Smooth muscle cell (in vitro differentiated cells): ENCODE measurements at regions not wholly inside any gene's neighbourhood (a gene's known extent, or its start where the extent isn't known, plus 50 kb on each side); places are given as distances from the start of the nearest gene placed in this dataset.

ENCODE experiments used
- DNase-seq: peaks from one replicate; lab custom pipeline; 2025; ENCODE audit not compliant: unreplicated experiment; lab: John Stamatoyannopoulos, UW
- H2AFZ ChIP-seq: fragments of 200-600 bp; sonication (generic); 2 replicates; pipeline ENCODE4 v1.6.0; 2016; ENCODE audit warnings: antibody characterized with exemption, low read depth, mild to moderate bottlenecking
- H3F3A ChIP-seq: fragments of 200-600 bp; sonication (generic); 2 replicates; pipeline ENCODE4 v1.6.0; 2017; ENCODE audit warnings: antibody characterized with exemption, low read depth
- H3K27ac ChIP-seq: fragments of 200-600 bp; sonication (generic); 2 replicates; pipeline ENCODE4 v1.5.1; 2016; ENCODE audit warnings: low read depth, mild to moderate bottlenecking
- H3K27me3 ChIP-seq: fragments of 200-600 bp; sonication (generic); 2 replicates; pipeline ENCODE4 v1.6.1; 2016; ENCODE audit warnings: low read depth, mild to moderate bottlenecking
- H3K36me3 ChIP-seq: fragments of 200-600 bp; sonication (generic); 2 replicates; pipeline ENCODE4 v1.5.1; 2016; ENCODE audit warnings: low read depth
- H3K4me1 ChIP-seq: fragments of 200-600 bp; sonication (generic); 2 replicates; pipeline ENCODE4 v1.5.1; 2016; ENCODE audit warnings: low read depth
- H3K4me2 ChIP-seq: fragments of 200-600 bp; sonication (generic); 2 replicates; pipeline ENCODE4 v1.6.0; 2016; ENCODE audit warnings: mild to moderate bottlenecking
- H3K4me3 ChIP-seq: fragments of 200-600 bp; sonication (generic); 2 replicates; pipeline ENCODE4 v1.5.1; 2016; ENCODE audit warnings: mild to moderate bottlenecking
- H3K79me2 ChIP-seq: fragments of 200-600 bp; sonication (generic); 2 replicates; pipeline ENCODE4 v1.6.0; 2016; ENCODE audit warnings: low read depth, mild to moderate bottlenecking
- H3K9ac ChIP-seq: fragments of 200-600 bp; sonication (generic); 2 replicates; pipeline ENCODE4 v1.6.0; 2016; ENCODE audit warnings: low read depth
- H3K9me3 ChIP-seq: fragments of 200-600 bp; sonication (generic); replicated peaks from 2 replicates; pipeline ENCODE4 v1.5.1; 2016; ENCODE audit warnings: low read depth
- H4K20me1 ChIP-seq: fragments of 200-600 bp; sonication (generic); 2 replicates; pipeline ENCODE4 v1.6.0; 2016; ENCODE audit warnings: low read depth
- CTCF ChIP-seq: fragments of 200-600 bp; sonication (generic); IDR thresholded peaks from 2 replicates; pipeline ENCODE4 v1.5.1; 2017; ENCODE audit warnings: borderline replicate concordance, mild to moderate bottlenecking, antibody characterized with exemption; ENCODE audit not compliant: insufficient read depth, poor library complexity, severe bottlenecking
- WGBS: methylation state at CpG from one replicate; pipeline ENCODE4 v1.1.7; 2016; ENCODE audit warnings: low lambda C conversion rate; 5-methylcytosine and 5-hydroxymethylcytosine counted together

- Histone ChIP-seq H3K27me3 (no peaks in the 10 kb centered on the region), H3K79me2 (no peaks in the 10 kb centered on the region), H4K20me1 (no peaks in the 10 kb centered on the region), H3K4me1 (no peaks in the 10 kb centered on the region), H3K9me3 (no peaks in the 10 kb centered on the region), H3K9ac (no peak overlapping the region), H3K36me3 (no peaks in the 10 kb centered on the region), H3K4me2 (no peak overlapping the region), H3F3A (no peaks in the 10 kb centered on the region), H3K4me3 (no peak overlapping the region), H2AFZ (no peak overlapping the region), H3K27ac (peak overlapping the region; percentile 38)
- TF ChIP-seq CTCF: no peak
- 76% methylated on average over 2 of the region's 2 CpGs for WGBS
- no peak for DNase-seq
Measured at GRCh38 chr4:100581337-100581736, 63.5 kb upstream of the EMCN start.

GRCh38 chr4:100576570-100576969, 58.7 kb upstream of the EMCN start:
- Histone ChIP-seq H3K9ac (no peak overlapping the region), H3K9me3 (no peaks in the 10 kb centered on the region), H3K4me1 (no peaks in the 10 kb centered on the region), H2AFZ (no peak overlapping the region), H3K27ac (no peak overlapping the region), H3K4me2 (no peak overlapping the region), H3K79me2 (no peaks in the 10 kb centered on the region), H4K20me1 (no peaks in the 10 kb centered on the region), H3K27me3 (no peaks in the 10 kb centered on the region), H3K4me3 (no peak overlapping the region), H3K36me3 (no peaks in the 10 kb centered on the region), H3F3A (no peaks in the 10 kb centered on the region)
- DNase-seq: no peak
- TF ChIP-seq CTCF: no peak
- WGBS: 86% methylated on average over 3 of the region's 3 CpGs

- H3K4me3 ChIP-seq: no peak overlapping the region
- H3K4me2 ChIP-seq: no peak overlapping the region
- no peak for TF ChIP-seq CTCF
- H3K36me3 ChIP-seq: no peaks in the 10 kb centered on the region
- no peaks in the 10 kb centered on the region for H3K27me3 ChIP-seq
- no peak overlapping the region for H3K9ac ChIP-seq
- WGBS: 84% methylated on average over 2 of the region's 2 CpGs
- H3K79me2 ChIP-seq: no peaks in the 10 kb centered on the region
- no peaks in the 10 kb centered on the region for H3K9me3 ChIP-seq
- no peak for DNase-seq
- H4K20me1 ChIP-seq: no peaks in the 10 kb centered on the region
- no peaks in the 10 kb centered on the region for H3K4me1 ChIP-seq
- H3F3A ChIP-seq: no peaks in the 10 kb centered on the region
- H3K27ac ChIP-seq: no peak overlapping the region
- no peak overlapping the region for H2AFZ ChIP-seq
Measured at GRCh38 chr4:100574607-100575006, 56.8 kb upstream of the EMCN start.

- no peaks in the 10 kb centered on the region for H3K36me3 ChIP-seq
- no peak overlapping the region for H3K4me2 ChIP-seq
- H3K79me2 ChIP-seq: no peaks in the 10 kb centered on the region
- no peaks in the 10 kb centered on the region for H3F3A ChIP-seq
- DNase-seq: no peak
- H3K9ac ChIP-seq: no peak overlapping the region
- H3K27ac ChIP-seq: no peak overlapping the region
- 47% methylated on average over 2 of the region's 2 CpGs for WGBS
- TF ChIP-seq CTCF: no peak
- H4K20me1 ChIP-seq: no peaks in the 10 kb centered on the region
- no peak overlapping the region for H2AFZ ChIP-seq
- H3K4me3 ChIP-seq: no peak overlapping the region
- no peaks in the 10 kb centered on the region for H3K27me3 ChIP-seq
- H3K4me1 ChIP-seq: no peaks in the 10 kb centered on the region
- H3K9me3 ChIP-seq: no peaks in the 10 kb centered on the region
Measured at GRCh38 chr4:100569196-100569595, 51.4 kb upstream of the EMCN start.
